HCT116 (cell line): ENCODE measurements at regions not wholly inside any gene's neighbourhood (a gene's known extent, or its start where the extent isn't known, plus 50 kb on each side); places are given as distances from the start of the nearest gene placed in this dataset.

Source experiments
- ATAC-seq: fragments of 200-7000 bp; cut with Tn5 transposase; 2 replicates; pipeline ENCODE4 v1.9.1; 2020; ENCODE audit warnings: mild to moderate bottlenecking, moderate library complexity
- BruUV-seq: library from RNA; stranded (reverse); fragments of 400-500 nt; replicated peaks from 2 replicates; lab custom pipeline; 2021; lab: Mats Ljungman, UMichigan
- CTCF ChIA-PET: fragments of 300-600 bp; sonication (Branson Sonifier 250); formaldehyde crosslinking; loops from one replicate; lab custom pipeline; 2021; ENCODE audit warnings: antibody characterized with exemption; lab: Charles Lee
- POLR2A ChIA-PET: fragments of 300-600, 350-600 bp; sonication (Branson Sonifier 250); formaldehyde crosslinking; loops from one replicate; lab custom pipeline; 2021; ENCODE audit warnings: antibody characterized with exemption; lab: Charles Lee
- RAD21 ChIA-PET, 2 experiments: fragments of 300-600 bp; sonication (Branson Sonifier 250); formaldehyde crosslinking; loops; one replicate each; lab custom pipeline; 2023; ENCODE audit warnings: low total read pairs in 2 of 2; ENCODE audit not compliant: uncharacterized antibody in 2 of 2, unreplicated experiment in 2 of 2, low non-redundant PET in 1 of 2; lab: Charles Lee
- DNase-seq: peaks from one replicate; pipeline ENCODE4 v3.0.0-alpha.2; 2010; ENCODE audit warnings: low read depth, low spot score
- H2AFZ ChIP-seq: fragments of 200-600 bp; shearing (Covaris generic), sonication (generic); 2 replicates; pipeline ENCODE4 v1.6.1; 2017; ENCODE audit warnings: low read depth, mixed run types, mixed read lengths, antibody characterized with exemption, low read length; ENCODE audit not compliant: poor library complexity, severe bottlenecking
- H3K27ac ChIP-seq: 2 replicates; pipeline ENCODE4 v1.5.1; 2012; ENCODE audit warnings: low read depth, low read length
- H3K27me3 ChIP-seq: fragments of 200-600 bp; sonication (generic); 2 replicates; pipeline ENCODE4 v1.6.1; 2016; ENCODE audit warnings: mixed run types, low read length, mixed read lengths; ENCODE audit not compliant: insufficient read depth
- H3K36me3 ChIP-seq, 2 experiments: fragments of 200-500 bp in 1 of 2; fragments of 200-600 bp in 1 of 2; sonication (Bioruptor generic) in 1 of 2; sonication (generic) in 1 of 2; 2 replicates each; pipeline versions ENCODE4 v1.5.1 to v1.6.1; 2014 to 2016; ENCODE audit warnings: low read length in 2 of 2, inconsistent platforms in 1 of 2, mixed read lengths in 1 of 2, mixed run types in 1 of 2; ENCODE audit not compliant: insufficient read depth in 2 of 2, control insufficient read depth in 1 of 2
- H3K4me1 ChIP-seq, 2 experiments: fragments of 200-600 bp in 1 of 2; sonication (generic) in 1 of 2; 2 replicates each; pipeline versions ENCODE4 v1.5.1 to v1.6.1; 2012 to 2017; ENCODE audit warnings: low read length in 2 of 2, inconsistent platforms in 1 of 2, mild to moderate bottlenecking in 1 of 2, mixed read lengths in 1 of 2, mixed run types in 1 of 2, moderate library complexity in 1 of 2; ENCODE audit not compliant: insufficient read depth in 2 of 2, control insufficient read depth in 1 of 2
- H3K4me2 ChIP-seq: fragments of 200-600 bp; sonication (generic); 2 replicates; pipeline ENCODE4 v1.6.1; 2017; ENCODE audit warnings: mixed run types, low read length, mixed read lengths
- H3K4me3 ChIP-seq, 2 experiments: fragments of 200-600 bp in 1 of 2; sonication (generic) in 1 of 2; replicated peaks in 1 of 2; 2 replicates each; pipeline ENCODE4 v1.5.1; 2011 to 2016; ENCODE audit warnings: low read length in 2 of 2, control low read depth in 1 of 2, low read depth in 1 of 2, mild to moderate bottlenecking in 1 of 2, mixed read lengths in 1 of 2, mixed run types in 1 of 2
- H3K79me2 ChIP-seq: fragments of 200-600 bp; sonication (generic); 2 replicates; pipeline ENCODE4 v1.6.1; 2017; ENCODE audit warnings: mild to moderate bottlenecking, mixed run types, low read length, moderate library complexity, mixed read lengths; ENCODE audit not compliant: insufficient read depth
- H3K9ac ChIP-seq: fragments of 200-600 bp; sonication (generic); 2 replicates; pipeline ENCODE4 v1.6.1; 2016; ENCODE audit warnings: low read length, mixed read lengths
- H3K9me2 ChIP-seq: fragments of 200-600 bp; sonication (generic), shearing (Covaris generic); 2 replicates; pipeline ENCODE4 v1.6.1; 2017; ENCODE audit warnings: mixed run types, mild to moderate bottlenecking, moderate library complexity; ENCODE audit not compliant: insufficient read depth
- H3K9me3 ChIP-seq, 2 experiments: fragments of 200-500 bp in 1 of 2; fragments of 200-600 bp in 1 of 2; sonication (Bioruptor generic) in 1 of 2; sonication (generic) in 1 of 2; 2 replicates each; pipeline ENCODE4 v1.6.1; 2014 to 2017; ENCODE audit warnings: low read length in 2 of 2, mixed read lengths in 2 of 2, inconsistent platforms in 1 of 2, low read depth in 1 of 2, mild to moderate bottlenecking in 1 of 2, mixed run types in 1 of 2, moderate library complexity in 1 of 2; ENCODE audit not compliant: control insufficient read depth in 1 of 2, insufficient read depth in 1 of 2
- H4K20me1 ChIP-seq: fragments of 200-600 bp; sonication (generic), shearing (Covaris generic); 2 replicates; pipeline ENCODE4 v1.6.1; 2017; ENCODE audit warnings: mixed run types, mild to moderate bottlenecking, moderate library complexity; ENCODE audit not compliant: insufficient read depth
- ELF1 ChIP-seq: IDR thresholded peaks from 2 replicates; pipeline ENCODE4 v1.6.1; 2012; ENCODE audit warnings: low read depth, borderline replicate concordance
- JUND ChIP-seq: IDR thresholded peaks from 2 replicates; pipeline ENCODE4 v1.6.1; 2012
- MAX ChIP-seq: IDR thresholded peaks from 2 replicates; pipeline ENCODE4 v1.6.1; 2012
- RAD21 ChIP-seq: IDR thresholded peaks from 2 replicates; pipeline ENCODE4 v1.6.1; 2012; ENCODE audit warnings: low read depth, mild to moderate bottlenecking
- REST ChIP-seq: IDR thresholded peaks from 2 replicates; pipeline ENCODE4 v1.6.1; 2012; ENCODE audit warnings: low read depth
- SP1 ChIP-seq: IDR thresholded peaks from 2 replicates; pipeline ENCODE4 v1.6.1; 2012; ENCODE audit warnings: low read depth
- SRF ChIP-seq: IDR thresholded peaks from 2 replicates; pipeline ENCODE4 v1.6.1; 2012; ENCODE audit warnings: low read depth
- ZBTB33 ChIP-seq: IDR thresholded peaks from 2 replicates; pipeline ENCODE4 v1.6.1; 2011; ENCODE audit warnings: mild to moderate bottlenecking, low read length, moderate library complexity; ENCODE audit not compliant: insufficient replicate concordance; ENCODE audit errors: extremely low read depth
- intact Hi-C: fragments of 100-400 bp; cut with micrococcal nuclease; formaldehyde crosslinking; loops from 2 replicates; pipeline ENCODE4 v1.10.0; 2022

GRCh38 chr4:83885256-83886182 lies 349.6 kb downstream of the GPAT3 start:
- POLR2A ChIA-PET: no interaction called here
- Histone ChIP-seq H3K9me2 (no peaks in the 10 kb centered on the region), H3K79me2 (no peaks in the 10 kb centered on the region), H2AFZ (peak overlapping the region; percentile 18), H3K9ac (no peak overlapping the region), H3K4me2 (no peak overlapping the region), H3K36me3 (no peaks in the 10 kb centered on the region), H4K20me1 (no peaks in the 10 kb centered on the region), H3K27ac (no peak overlapping the region), H3K4me3 (no peak overlapping the region), H3K9me3 (no peaks in the 10 kb centered on the region), H3K27me3 (no peaks in the 10 kb centered on the region)
- RAD21 ChIA-PET: no interaction called here
- intact Hi-C loops: no loop called here
- ATAC-seq: no peak
- TF ChIP-seq SRF (no peak), MAX (no peak), ELF1 (no peak), SP1 (no peak), REST (no peak), RAD21 (no peak), ZBTB33 (no peak), JUND (no peak)
- TF ChIP-seq, all 23 proteins: peak for 0
- BruUV-seq: no TSS peak
- DNase-seq: no peak
- CTCF ChIA-PET: no interaction called here
- peaks cover 2 to 13% of the 10 kb centered on the region in 2 experiments; a peak in 2 of 4 replicates for H3K4me1 ChIP-seq
